HEK293 (cell line): ENCODE measurements at regions not wholly inside any gene's neighbourhood (a gene's known extent, or its start where the extent isn't known, plus 50 kb on each side); places are given as distances from the start of the nearest gene placed in this dataset.

Experiments used
- CTCF ChIA-PET: fragments of 350-600 bp; formaldehyde crosslinking; extraction: SDS; loops from one replicate; lab custom pipeline; 2021; ENCODE audit warnings: antibody characterized with exemption; lab: Yijun Ruan, JAX
- POLR2A ChIA-PET: fragments of 300-600 bp; formaldehyde crosslinking; extraction: SDS; loops from one replicate; lab custom pipeline; 2020; ENCODE audit warnings: antibody characterized with exemption, inconsistent platforms; lab: Yijun Ruan, JAX
- H3K27ac ChIP-seq: fragments of 200-500 bp; sonication (Bioruptor generic); 2 replicates; pipeline ENCODE4 v1.5.1; 2014; ENCODE audit warnings: low read depth, low read length, control low read depth, inconsistent platforms; ENCODE audit errors: extremely low read depth
- H3K36me3 ChIP-seq, 2 experiments: fragments of 200-500 bp in 1 of 2; sonication (Bioruptor generic) in 1 of 2; 1 replicate in 1 of 2; 2 replicates in 1 of 2; pipeline ENCODE4 v1.5.1; 2014 to 2017; ENCODE audit warnings: inconsistent platforms in 2 of 2, low read length in 2 of 2; ENCODE audit not compliant: control insufficient read depth in 2 of 2, insufficient read depth in 1 of 2
- H3K4me1 ChIP-seq: fragments of 200-500 bp; sonication (Bioruptor generic); 2 replicates; pipeline ENCODE4 v1.5.1; 2014; ENCODE audit warnings: mild to moderate bottlenecking, low read length, inconsistent platforms; ENCODE audit not compliant: control insufficient read depth, insufficient read depth
- H3K4me3 ChIP-seq: 2 replicates; pipeline ENCODE4 v1.5.1; 2011; ENCODE audit warnings: low read depth, mild to moderate bottlenecking, control low read depth, low read length, moderate library complexity
- H3K9me3 ChIP-seq: fragments of 200-500 bp; sonication (Bioruptor generic); 2 replicates; pipeline ENCODE4 v1.5.1; 2014; ENCODE audit warnings: low read depth, low read length, inconsistent platforms; ENCODE audit not compliant: control insufficient read depth, insufficient read depth
- ATF2 ChIP-seq: fragments of 450-650 bp; formaldehyde crosslinking; IDR thresholded peaks from 2 replicates; pipeline ENCODE4 v1.5.1; 2016; ENCODE audit warnings: missing biosample characterization, missing genetic modification characterization, low read depth
- EGR2 ChIP-seq: fragments of 450-650 bp; formaldehyde crosslinking; IDR thresholded peaks from 2 replicates; pipeline ENCODE4 v1.5.1; 2016; ENCODE audit warnings: low read depth, missing biosample characterization, missing genetic modification characterization
- FEZF1 ChIP-seq: fragments of 450-650 bp; formaldehyde crosslinking; IDR thresholded peaks from 2 replicates; pipeline ENCODE4 v1.5.1; 2016; ENCODE audit warnings: missing biosample characterization, missing genetic modification characterization
- GLI2 ChIP-seq: fragments of 450-650 bp; formaldehyde crosslinking; IDR thresholded peaks from 2 replicates; pipeline ENCODE4; 2017; ENCODE audit warnings: missing biosample characterization, missing genetic modification characterization, low read depth, borderline replicate concordance
- MEIS1 ChIP-seq: sonication (generic); formaldehyde crosslinking; IDR thresholded peaks from 2 replicates; pipeline ENCODE4 v1.8.1; 2022; ENCODE audit warnings: missing genetic modification reagents, mild to moderate bottlenecking, borderline replicate concordance
- OSR2 ChIP-seq: fragments of 450-650 bp; formaldehyde crosslinking; IDR thresholded peaks from 2 replicates; pipeline ENCODE4 v1.5.1; 2016; ENCODE audit warnings: missing biosample characterization, missing genetic modification characterization
- SP3 ChIP-seq: fragments of 450-650 bp; formaldehyde crosslinking; IDR thresholded peaks from 2 replicates; pipeline ENCODE4 v1.5.1; 2016; ENCODE audit warnings: missing biosample characterization, missing genetic modification characterization
- WT1 ChIP-seq: fragments of 450-650 bp; formaldehyde crosslinking; IDR thresholded peaks from 2 replicates; pipeline ENCODE4 v1.5.1; 2016; ENCODE audit warnings: missing biosample characterization, missing genetic modification characterization
- ZNF155 ChIP-seq: fragments of 450-650 bp; formaldehyde crosslinking; IDR thresholded peaks from 2 replicates; pipeline ENCODE4 v1.5.1; 2016; ENCODE audit warnings: missing biosample characterization, missing genetic modification characterization
- ZNF157 ChIP-seq: fragments of 450-650 bp; formaldehyde crosslinking; IDR thresholded peaks from 2 replicates; pipeline ENCODE4 v1.5.1; 2016; ENCODE audit warnings: missing biosample characterization, missing genetic modification characterization
- ZNF184 ChIP-seq: fragments of 450-650 bp; IDR thresholded peaks from 2 replicates; pipeline ENCODE4 v1.5.1; 2018; ENCODE audit warnings: missing biosample characterization, mild to moderate bottlenecking, missing genetic modification characterization
- ZNF239 ChIP-seq: fragments of 450-650 bp; formaldehyde crosslinking; IDR thresholded peaks from 2 replicates; pipeline ENCODE4 v1.5.1; 2016; ENCODE audit warnings: missing biosample characterization, missing genetic modification characterization
- ZNF274 ChIP-seq, 2 experiments: fragments of 200-500 bp in 1 of 2; fragments of 450-650 bp in 1 of 2; sonication (Bioruptor generic) in 1 of 2; formaldehyde crosslinking in 1 of 2; IDR thresholded peaks; 2 replicates each; pipeline versions ENCODE4 v1.5.1 to v1.6.1; 2014 to 2016; ENCODE audit warnings: borderline replicate concordance in 1 of 2, inconsistent platforms in 1 of 2, low read length in 1 of 2, missing biosample characterization in 1 of 2, missing genetic modification characterization in 1 of 2
- ZNF324 ChIP-seq: fragments of 450-650 bp; formaldehyde crosslinking; IDR thresholded peaks from 2 replicates; pipeline ENCODE4 v1.5.1; 2016; ENCODE audit warnings: missing biosample characterization, missing genetic modification characterization
- ZNF585B ChIP-seq: fragments of 450-650 bp; formaldehyde crosslinking; IDR thresholded peaks from 2 replicates; pipeline ENCODE4 v1.5.1; 2016; ENCODE audit warnings: missing biosample characterization, missing genetic modification characterization
- ZNF658 ChIP-seq: fragments of 450-650 bp; formaldehyde crosslinking; IDR thresholded peaks from 2 replicates; pipeline ENCODE4; 2016; ENCODE audit warnings: missing biosample characterization, missing genetic modification characterization
- ZNF76 ChIP-seq: fragments of 450-650 bp; formaldehyde crosslinking; IDR thresholded peaks from 2 replicates; pipeline ENCODE4; 2016; ENCODE audit warnings: low read depth, missing biosample characterization, missing genetic modification characterization, borderline replicate concordance
- ZNF777 ChIP-seq: fragments of 450-650 bp; formaldehyde crosslinking; IDR thresholded peaks from 2 replicates; pipeline ENCODE4 v1.5.1; 2017; ENCODE audit warnings: missing biosample characterization, missing genetic modification characterization, borderline replicate concordance
- ZNF792 ChIP-seq: fragments of 450-650 bp; formaldehyde crosslinking; IDR thresholded peaks from 2 replicates; pipeline ENCODE4 v1.5.1; 2016; ENCODE audit warnings: missing biosample characterization, missing genetic modification characterization
- ZNF843 ChIP-seq: fragments of 450-650 bp; formaldehyde crosslinking; IDR thresholded peaks from 2 replicates; pipeline ENCODE4 v1.5.1; 2016; ENCODE audit warnings: missing biosample characterization, missing genetic modification characterization
- ZSCAN4 ChIP-seq: fragments of 450-650 bp; formaldehyde crosslinking; IDR thresholded peaks from 2 replicates; pipeline ENCODE4 v1.5.1; 2017; ENCODE audit warnings: missing biosample characterization, missing genetic modification characterization
- ZSCAN5A ChIP-seq: fragments of 450-650 bp; formaldehyde crosslinking; IDR thresholded peaks from 2 replicates; pipeline ENCODE4 v1.5.1; 2016; ENCODE audit warnings: missing biosample characterization, missing genetic modification characterization
- ZXDB ChIP-seq: fragments of 450-650 bp; formaldehyde crosslinking; IDR thresholded peaks from 2 replicates; pipeline ENCODE4 v1.5.1; 2016; ENCODE audit warnings: missing biosample characterization, missing genetic modification characterization

GRCh38 chr1:81119319-81119718, 681.4 kb upstream of the ADGRL2 start (continued):
- TF ChIP-seq ZNF157 (tag by site-specific recombination) (no peak), MEIS1 (CRISPR knock-in tag) (no peak), ZNF324 (no peak), ZNF792 (no peak), WT1 (tag by site-specific recombination) (no peak), ZNF777 (tag by site-specific recombination) (no peak), ZNF155 (no peak)

GRCh38 chr1:81118550-81118949, 682.2 kb upstream of the ADGRL2 start:
- CTCF ChIA-PET, result interaction anchor here (0.6 kb wide), 3 partner anchors 19 to 750 kb away, joined by 3 to 4 read pairs (median 3); no protein-coding TSS in a partner anchor
- TF ChIP-seq ZNF76 (no peak), ZSCAN5A (tag by site-specific recombination) (no peak), ZNF184 (tag by site-specific recombination) (peak; percentile 76; the same call in 1 of the 2 replicates)
- H3K36me3 ChIP-seq, result no peaks in the 10 kb centered on the region
- POLR2A ChIA-PET, result no interaction called here
- H3K27ac ChIP-seq, result no peak overlapping the region
- no peaks in the 10 kb centered on the region for H3K4me1 ChIP-seq
- H3K9me3 ChIP-seq, result no peaks in the 10 kb centered on the region
- no peak overlapping the region for H3K4me3 ChIP-seq

GRCh38 chr1:81115422-81115821, 685.3 kb upstream of the ADGRL2 start:
- Histone ChIP-seq H3K9me3 (no peaks in the 10 kb centered on the region), H3K27ac (no peak overlapping the region), H3K4me1 (no peaks in the 10 kb centered on the region), H3K36me3 (no peaks in the 10 kb centered on the region), H3K4me3 (no peak overlapping the region)
- ChIA-PET POLR2A (no interaction called here), CTCF (no interaction called here)
- TF ChIP-seq ZNF274 (IDR thresholded peaks at IDR 0.05; ENCODE audit: low read length), result no peak
- TF ChIP-seq ZNF274 (tag by site-specific recombination; IDR thresholded peaks at IDR 0.05; ENCODE audit: borderline replicate concordance), result no peak
- no peak for TF ChIP-seq GLI2
- no peak for TF ChIP-seq ZNF76
- no peak for TF ChIP-seq OSR2 (tag by site-specific recombination)
- TF ChIP-seq SP3 (tag by site-specific recombination), result no peak
- TF ChIP-seq ZSCAN4 (tag by site-specific recombination), result no peak
- no peak for TF ChIP-seq ZNF658 (tag by site-specific recombination)
- TF ChIP-seq FEZF1 (tag by site-specific recombination), result no peak
- TF ChIP-seq EGR2, result no peak
- no peak for TF ChIP-seq ZNF585B
- TF ChIP-seq ATF2 (tag by site-specific recombination), result no peak
- TF ChIP-seq ZNF843 (tag by site-specific recombination), result no peak
- no peak for TF ChIP-seq ZXDB
- TF ChIP-seq ZNF239 (tag by site-specific recombination), result no peak
